Activated CD4-positive, alpha-beta T cell treated with anti-CD3 and anti-CD28 coated beads, Interleukin-2, Interleukin-4, amounts not matched to agents 100 ng/mL and 50 ng/mL, durations not matched to agents 16 hours and 8 hours (primary cell): ENCODE measurements at regions not wholly inside any gene's neighbourhood (a gene's known extent, or its start where the extent isn't known, plus 50 kb on each side); places are given as distances from the start of the nearest gene placed in this dataset.
"Not testable (repeated sequence)": the region's sequence is repeated elsewhere in the genome, so short reads cannot be mapped to it uniquely, and the experiment has no call there.

Source experiments
- DNase-seq: peaks from one replicate; pipeline ENCODE4 v3.0.0-alpha.2; 2020; ENCODE audit warnings: low spot score

- DNase-seq, result not testable (repeated sequence)
These were observed 507.2 kb upstream of the ZNF608 start for GRCh38 chr5:125253634-125254033.

- no peak for DNase-seq
These were observed 507.8 kb upstream of the ZNF608 start for GRCh38 chr5:125254267-125254666.

- no peak for DNase-seq
These were observed 509.9 kb upstream of the ZNF608 start for GRCh38 chr5:125256296-125256695.

- no peak for DNase-seq
These were observed 510.9 kb upstream of the ZNF608 start for GRCh38 chr5:125257057-125257972.

GRCh38 chr5:125257997-125258396, 511.6 kb upstream of the ZNF608 start:
- DNase-seq, result no peak

- no peak for DNase-seq
These were observed 512.2 kb upstream of the ZNF608 start for GRCh38 chr5:125258615-125259014.

GRCh38 chr5:125261505-125262250, 515.2 kb upstream of the ZNF608 start:
- no peak for DNase-seq

- no peak for DNase-seq
These were observed 516.3 kb upstream of the ZNF608 start for GRCh38 chr5:125262782-125263181.

- no peak for DNase-seq
These were observed 516.9 kb upstream of the ZNF608 start for GRCh38 chr5:125263356-125263755.

GRCh38 chr5:125266106-125266505, 519.7 kb upstream of the ZNF608 start:
- DNase-seq, result no peak

GRCh38 chr5:125267636-125268248, 521.3 kb upstream of the ZNF608 start:
- no peak for DNase-seq

- DNase-seq, result no peak
These were observed 523.5 kb upstream of the ZNF608 start for GRCh38 chr5:125269926-125270325.

- no peak for DNase-seq
These were observed 525.9 kb upstream of the ZNF608 start for GRCh38 chr5:125272357-125272756.

- DNase-seq, result no peak
These were observed 527.8 kb upstream of the ZNF608 start for GRCh38 chr5:125274211-125274610.

GRCh38 chr5:125274938-125275724, 528.7 kb upstream of the ZNF608 start:
- DNase-seq, result no peak

- DNase-seq, result no peak
These were observed 529.3 kb upstream of the ZNF608 start for GRCh38 chr5:125275725-125276090.

GRCh38 chr5:125276096-125276495, 529.7 kb upstream of the ZNF608 start:
- no peak for DNase-seq

GRCh38 chr5:125277494-125278154, 531.2 kb upstream of the ZNF608 start:
- DNase-seq, result no peak

GRCh38 chr5:125278711-125279110, 532.3 kb upstream of the ZNF608 start:
- no peak for DNase-seq

- DNase-seq, result no peak
These were observed 535.2 kb upstream of the ZNF608 start for GRCh38 chr5:125281667-125282066.

GRCh38 chr5:125283372-125283771, 536.9 kb upstream of the ZNF608 start:
- no peak for DNase-seq
